Globus pallidus (tissue), 1 donor: ENCODE measurements at regions not wholly inside any gene's neighbourhood (a gene's known extent, or its start where the extent isn't known, plus 50 kb on each side); places are given as distances from the start of the nearest gene placed in this dataset.

Source experiments
- DNase-seq: peaks from one replicate; pipeline ENCODE4 v3.0.0-alpha.2; 2015; ENCODE audit warnings: low spot score

GRCh38 chr3:147589016-147589415 lies 179.9 kb downstream of the ZIC1 start:
- no peak for DNase-seq

- no peak for DNase-seq
Measured at GRCh38 chr3:147604136-147604535, 195.0 kb downstream of the ZIC1 start.

DNA sequence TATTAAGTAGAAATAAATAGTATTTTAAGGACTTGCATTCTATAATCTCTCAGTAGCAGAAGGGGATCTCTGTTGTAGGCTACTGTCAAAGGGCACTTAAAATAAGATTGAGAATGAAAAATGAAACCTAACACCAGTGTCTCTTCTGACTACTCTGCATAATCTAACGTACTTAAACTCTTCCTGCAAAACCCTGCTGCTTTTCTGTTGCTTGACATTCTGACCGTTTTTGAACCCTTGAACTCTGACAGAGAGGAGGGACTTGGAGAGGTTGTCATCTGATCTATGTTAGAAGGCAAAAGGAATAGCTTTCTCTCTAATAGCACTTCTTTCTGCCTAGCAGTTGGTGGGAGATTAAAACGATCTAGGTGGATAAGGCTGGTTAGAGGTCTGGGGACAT lies 204.6 kb downstream of the ZIC1 start:
- DNase-seq, result no peak

DNA sequence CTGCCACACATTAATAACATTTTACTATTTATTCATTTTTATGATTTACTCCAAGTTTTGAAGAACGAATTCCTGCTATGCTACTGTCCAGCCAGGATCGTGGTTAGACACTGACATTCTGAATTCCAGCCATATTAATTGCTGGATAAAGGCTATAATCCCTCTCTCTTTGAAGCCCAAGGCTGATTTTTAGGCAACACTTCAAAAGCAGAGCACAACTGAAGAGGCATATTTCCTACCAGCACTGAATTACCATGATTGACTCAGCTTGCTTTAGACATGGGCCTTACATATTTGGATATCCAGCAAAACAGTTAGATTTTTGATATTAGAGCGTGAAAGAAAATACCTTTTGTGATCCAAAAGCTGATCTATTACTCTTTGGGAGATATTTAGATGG lies 205.0 kb downstream of the ZIC1 start:
- no peak for DNase-seq

DNA sequence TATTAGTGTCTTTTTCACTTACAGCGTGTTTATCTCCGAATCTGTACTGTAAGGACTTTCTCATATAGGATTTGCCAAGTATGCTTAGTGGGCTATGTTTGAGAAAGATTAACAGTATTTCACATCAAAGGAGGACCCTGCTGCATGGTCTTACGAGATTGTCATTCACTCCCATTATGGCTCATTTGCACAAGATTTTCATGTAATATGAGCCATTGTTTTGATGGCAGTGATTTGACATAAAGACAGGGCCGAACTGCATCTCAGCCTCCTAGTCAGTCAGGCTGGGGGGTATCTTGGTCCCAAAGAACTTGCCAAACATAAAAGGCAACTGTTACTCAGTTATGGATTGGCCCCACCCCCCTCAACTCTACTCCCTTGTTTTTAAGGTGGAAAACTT lies 205.9 kb downstream of the ZIC1 start:
- no peak for DNase-seq

GRCh38 chr3:147616998-147617619 lies 207.9 kb downstream of the ZIC1 start:
- peak; percentile 38 for DNase-seq

- DNase-seq, result no peak
Measured at GRCh38 chr3:147618691-147619090, 209.5 kb downstream of the ZIC1 start.

- DNase-seq, result no peak
Measured at GRCh38 chr3:147619921-147620560, 210.9 kb downstream of the ZIC1 start.

GRCh38 chr3:147620906-147621305 lies 211.7 kb downstream of the ZIC1 start:
- DNase-seq, result no peak

GRCh38 chr3:147630921-147631415 lies 221.8 kb downstream of the ZIC1 start:
- no peak for DNase-seq

DNA sequence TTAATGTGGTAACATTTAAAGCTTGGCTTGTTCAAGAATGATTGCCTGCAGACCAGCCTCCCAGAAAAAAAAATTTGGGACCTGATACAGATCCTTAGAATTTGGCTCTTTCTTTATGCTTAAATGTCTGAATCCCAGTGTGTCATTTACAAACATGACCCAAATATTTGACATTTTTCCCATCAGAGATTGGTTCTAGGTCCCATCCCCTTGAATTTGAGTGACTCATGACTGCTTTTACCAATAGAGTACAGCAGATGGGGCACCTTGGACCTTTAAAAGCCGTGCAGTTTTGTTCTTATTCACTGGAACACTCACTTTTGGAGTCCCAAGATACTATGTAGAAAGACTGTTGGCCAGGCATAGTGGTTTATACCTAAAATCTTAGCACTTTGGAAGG lies 231.6 kb downstream of the ZIC1 start:
- DNase-seq, result no peak

DNA sequence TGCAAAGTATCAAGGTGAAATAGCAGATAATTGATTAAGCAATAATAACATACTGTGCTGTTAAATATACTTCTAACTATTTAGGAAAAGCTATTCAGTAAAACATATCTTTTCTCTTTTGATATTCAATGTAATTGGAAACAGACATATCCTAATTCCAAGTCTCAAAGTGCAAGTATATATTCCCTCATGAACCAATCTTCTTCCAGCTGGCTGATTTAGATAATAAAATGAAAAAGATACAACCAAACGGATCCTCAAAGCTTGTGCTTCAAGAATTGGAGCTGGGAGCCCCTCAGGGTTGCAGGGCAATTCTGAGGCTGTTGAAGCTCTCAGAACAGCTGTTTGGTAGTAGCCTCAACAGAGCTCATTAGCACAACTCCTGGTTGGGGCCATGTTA lies 236.6 kb downstream of the ZIC1 start:
- DNase-seq, result no peak

GRCh38 chr3:147649475-147649874 lies 240.3 kb downstream of the ZIC1 start:
- no peak for DNase-seq

DNA sequence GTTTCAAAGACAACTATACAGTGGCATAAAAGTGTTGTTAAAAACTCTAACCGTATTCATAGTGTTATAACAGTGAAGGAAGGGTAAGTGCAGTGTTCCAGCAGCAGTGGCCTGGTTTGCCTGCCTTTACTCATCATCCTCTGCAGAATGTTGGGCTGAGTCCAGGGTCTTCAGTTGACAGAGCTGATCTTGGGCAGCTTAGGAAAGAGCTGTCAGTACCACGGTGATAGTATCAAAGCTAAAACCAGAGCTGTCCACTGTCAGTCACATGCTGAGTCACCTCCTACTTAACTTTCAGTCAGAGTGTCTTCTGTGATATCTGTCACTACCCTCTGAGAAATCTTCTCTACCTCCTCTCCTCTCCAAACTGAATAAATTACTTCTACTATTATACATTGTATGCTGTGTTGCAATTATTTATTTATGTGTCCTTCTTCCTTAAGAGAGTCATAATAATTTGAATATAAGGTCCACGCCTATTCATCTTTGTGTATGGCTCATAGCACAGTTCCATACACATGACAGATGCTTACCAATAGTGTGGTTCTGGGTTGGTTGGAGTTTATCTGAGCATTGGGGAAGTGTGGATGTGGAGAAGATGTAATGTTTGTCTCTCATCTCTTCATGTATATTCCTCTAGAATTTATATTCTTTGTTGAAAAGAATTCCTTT lies 242.1 kb downstream of the ZIC1 start:
- no peak for DNase-seq

DNA sequence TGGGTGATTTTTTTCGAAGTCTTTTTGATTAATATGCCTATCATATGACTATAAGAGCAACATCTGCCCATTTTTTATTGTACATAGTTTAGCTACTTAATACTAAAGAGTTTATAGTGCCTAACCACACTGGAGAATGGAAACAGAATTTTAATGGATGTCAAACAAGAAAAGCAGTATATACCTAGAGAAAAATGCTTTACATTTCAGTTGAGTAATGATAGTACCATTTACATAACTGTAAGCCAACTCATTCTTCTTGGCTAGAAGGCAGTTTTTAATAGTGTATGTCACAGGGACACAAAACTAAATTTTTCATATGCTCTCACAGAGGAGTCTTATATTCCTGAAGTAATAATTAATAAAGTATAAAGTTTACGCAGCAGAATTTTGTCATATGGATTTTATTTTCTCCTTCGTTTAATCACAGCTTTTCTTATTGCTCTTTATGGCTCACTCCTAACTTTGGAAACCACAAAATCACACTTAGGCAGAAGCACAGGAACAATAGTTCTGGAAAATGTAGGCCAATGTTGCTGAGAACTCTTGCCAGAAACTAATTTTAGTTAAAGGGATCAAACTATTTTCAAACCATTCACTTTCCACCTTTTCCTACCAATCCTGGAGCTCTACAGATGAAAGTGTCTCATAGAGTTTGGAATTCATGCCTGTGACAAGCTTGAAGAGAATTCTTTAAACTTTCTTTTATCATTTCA lies 243.6 kb downstream of the ZIC1 start:
- DNase-seq, result no peak

DNA sequence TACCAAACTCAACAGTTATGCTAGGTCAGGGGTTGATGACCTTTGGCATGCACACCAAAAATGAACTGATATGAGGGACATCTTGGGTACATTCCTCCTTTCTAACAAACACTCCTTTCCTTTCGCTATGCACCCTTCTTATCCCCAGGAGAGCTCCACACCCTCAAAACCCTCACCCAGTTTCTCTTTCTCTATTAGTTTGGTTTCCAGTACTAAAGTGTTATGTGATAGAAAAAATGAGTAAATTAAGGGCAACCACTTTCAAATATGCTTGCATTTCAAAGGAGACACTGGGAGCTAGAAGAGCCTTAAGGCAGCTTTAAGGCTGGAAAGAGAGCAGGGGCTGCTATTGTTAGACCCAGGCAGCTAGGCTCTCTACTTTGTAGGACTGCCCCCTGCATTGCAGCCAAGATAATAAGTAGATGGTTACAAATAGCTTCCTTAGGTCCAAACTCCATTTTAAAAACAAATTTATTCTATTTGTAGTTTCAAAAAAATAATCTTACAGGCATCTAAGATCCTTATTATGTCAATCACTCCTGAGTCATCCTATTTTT lies 244.3 kb downstream of the ZIC1 start:
- no peak for DNase-seq

DNA sequence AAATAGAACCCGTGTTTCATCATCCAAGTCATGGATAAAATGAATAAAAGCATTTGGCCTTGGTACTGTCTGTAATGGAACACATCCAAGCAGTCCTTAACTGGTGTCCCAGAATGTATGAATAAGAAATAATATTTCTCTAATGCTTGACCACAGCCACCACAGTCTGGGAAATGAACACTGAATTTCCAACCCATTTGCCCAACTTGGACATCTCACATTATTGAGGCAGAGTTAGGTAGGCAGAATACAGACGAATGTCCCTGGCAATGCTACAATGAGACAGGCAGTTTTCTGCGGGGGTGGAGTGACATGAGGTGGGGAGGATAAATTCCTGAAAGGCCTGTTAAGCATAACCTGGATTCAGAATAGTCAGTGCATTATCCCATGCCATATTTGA lies 245.7 kb downstream of the ZIC1 start:
- DNase-seq, result no peak

DNA sequence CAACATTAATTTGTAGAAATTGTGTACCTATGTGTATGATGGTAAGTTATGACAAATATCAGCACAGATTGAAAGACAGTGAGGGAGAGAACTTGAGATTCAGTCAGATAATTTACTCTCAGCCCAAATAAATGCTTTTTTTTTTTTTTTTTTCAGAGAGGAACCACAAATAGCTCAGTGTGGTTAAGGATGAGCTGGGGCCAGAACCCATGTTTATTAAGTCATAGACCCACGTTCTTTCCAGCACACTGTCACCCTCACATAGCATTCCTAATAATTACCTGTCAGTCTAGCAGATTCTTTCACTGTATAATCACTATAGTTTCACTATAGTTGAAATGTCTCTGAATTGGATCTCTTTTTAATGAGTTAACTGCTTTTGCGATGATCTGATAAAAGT lies 246.1 kb downstream of the ZIC1 start:
- DNase-seq, result no peak

GRCh38 chr3:147656023-147656422 lies 246.9 kb downstream of the ZIC1 start:
- DNase-seq, result no peak

GRCh38 chr3:147661916-147662315 lies 252.8 kb downstream of the ZIC1 start:
- no peak for DNase-seq

DNA sequence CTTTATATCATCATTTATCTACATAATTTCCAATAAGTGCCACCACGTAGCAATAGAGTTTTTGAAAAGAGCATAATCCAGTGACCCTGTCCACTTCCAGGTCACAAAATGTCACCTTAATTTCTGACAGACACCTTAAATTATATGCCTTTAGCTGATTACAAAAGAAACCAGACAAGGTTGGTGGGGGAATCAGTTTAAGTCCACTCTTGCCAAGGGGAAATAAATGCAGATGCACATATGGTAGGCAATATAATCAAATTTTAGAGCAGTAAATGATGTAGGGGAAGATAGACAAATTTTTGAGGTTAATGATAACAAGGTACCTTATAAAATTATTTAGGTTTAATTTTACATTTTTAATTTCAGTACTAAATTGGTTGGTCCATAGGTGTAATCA lies 253.5 kb downstream of the ZIC1 start:
- no peak for DNase-seq

GRCh38 chr3:147669077-147669476 lies 259.9 kb downstream of the ZIC1 start:
- no peak for DNase-seq
